HCT116 (cell line): ENCODE measurements at regions not wholly inside any gene's neighbourhood (a gene's known extent, or its start where the extent isn't known, plus 50 kb on each side); places are given as distances from the start of the nearest gene placed in this dataset.

Experiments
- ATAC-seq: fragments of 200-7000 bp; cut with Tn5 transposase; 2 replicates; pipeline ENCODE4 v1.9.1; 2020; ENCODE audit warnings: mild to moderate bottlenecking, moderate library complexity
- BruUV-seq: library from RNA; stranded (reverse); fragments of 400-500 nt; replicated peaks from 2 replicates; lab custom pipeline; 2021; lab: Mats Ljungman, UMichigan
- CTCF ChIA-PET: fragments of 300-600 bp; sonication (Branson Sonifier 250); formaldehyde crosslinking; loops from one replicate; lab custom pipeline; 2021; ENCODE audit warnings: antibody characterized with exemption; lab: Charles Lee
- POLR2A ChIA-PET: fragments of 300-600, 350-600 bp; sonication (Branson Sonifier 250); formaldehyde crosslinking; loops from one replicate; lab custom pipeline; 2021; ENCODE audit warnings: antibody characterized with exemption; lab: Charles Lee
- RAD21 ChIA-PET, 2 experiments: fragments of 300-600 bp; sonication (Branson Sonifier 250); formaldehyde crosslinking; loops; one replicate each; lab custom pipeline; 2023; ENCODE audit warnings: low total read pairs in 2 of 2; ENCODE audit not compliant: uncharacterized antibody in 2 of 2, unreplicated experiment in 2 of 2, low non-redundant PET in 1 of 2; lab: Charles Lee
- DNase-seq: peaks from one replicate; pipeline ENCODE4 v3.0.0-alpha.2; 2010; ENCODE audit warnings: low read depth, low spot score
- H2AFZ ChIP-seq: fragments of 200-600 bp; shearing (Covaris generic), sonication (generic); 2 replicates; pipeline ENCODE4 v1.6.1; 2017; ENCODE audit warnings: low read depth, mixed run types, mixed read lengths, antibody characterized with exemption, low read length; ENCODE audit not compliant: poor library complexity, severe bottlenecking
- H3K27ac ChIP-seq: 2 replicates; pipeline ENCODE4 v1.5.1; 2012; ENCODE audit warnings: low read depth, low read length
- H3K27me3 ChIP-seq: fragments of 200-600 bp; sonication (generic); 2 replicates; pipeline ENCODE4 v1.6.1; 2016; ENCODE audit warnings: mixed run types, low read length, mixed read lengths; ENCODE audit not compliant: insufficient read depth
- H3K36me3 ChIP-seq, 2 experiments: fragments of 200-500 bp in 1 of 2; fragments of 200-600 bp in 1 of 2; sonication (Bioruptor generic) in 1 of 2; sonication (generic) in 1 of 2; 2 replicates each; pipeline versions ENCODE4 v1.5.1 to v1.6.1; 2014 to 2016; ENCODE audit warnings: low read length in 2 of 2, inconsistent platforms in 1 of 2, mixed read lengths in 1 of 2, mixed run types in 1 of 2; ENCODE audit not compliant: insufficient read depth in 2 of 2, control insufficient read depth in 1 of 2
- H3K4me1 ChIP-seq, 2 experiments: fragments of 200-600 bp in 1 of 2; sonication (generic) in 1 of 2; 2 replicates each; pipeline versions ENCODE4 v1.5.1 to v1.6.1; 2012 to 2017; ENCODE audit warnings: low read length in 2 of 2, inconsistent platforms in 1 of 2, mild to moderate bottlenecking in 1 of 2, mixed read lengths in 1 of 2, mixed run types in 1 of 2, moderate library complexity in 1 of 2; ENCODE audit not compliant: insufficient read depth in 2 of 2, control insufficient read depth in 1 of 2
- H3K4me2 ChIP-seq: fragments of 200-600 bp; sonication (generic); 2 replicates; pipeline ENCODE4 v1.6.1; 2017; ENCODE audit warnings: mixed run types, low read length, mixed read lengths
- H3K4me3 ChIP-seq, 2 experiments: fragments of 200-600 bp in 1 of 2; sonication (generic) in 1 of 2; replicated peaks in 1 of 2; 2 replicates each; pipeline ENCODE4 v1.5.1; 2011 to 2016; ENCODE audit warnings: low read length in 2 of 2, control low read depth in 1 of 2, low read depth in 1 of 2, mild to moderate bottlenecking in 1 of 2, mixed read lengths in 1 of 2, mixed run types in 1 of 2
- H3K79me2 ChIP-seq: fragments of 200-600 bp; sonication (generic); 2 replicates; pipeline ENCODE4 v1.6.1; 2017; ENCODE audit warnings: mild to moderate bottlenecking, mixed run types, low read length, moderate library complexity, mixed read lengths; ENCODE audit not compliant: insufficient read depth
- H3K9ac ChIP-seq: fragments of 200-600 bp; sonication (generic); 2 replicates; pipeline ENCODE4 v1.6.1; 2016; ENCODE audit warnings: low read length, mixed read lengths
- H3K9me2 ChIP-seq: fragments of 200-600 bp; sonication (generic), shearing (Covaris generic); 2 replicates; pipeline ENCODE4 v1.6.1; 2017; ENCODE audit warnings: mixed run types, mild to moderate bottlenecking, moderate library complexity; ENCODE audit not compliant: insufficient read depth
- H3K9me3 ChIP-seq, 2 experiments: fragments of 200-500 bp in 1 of 2; fragments of 200-600 bp in 1 of 2; sonication (Bioruptor generic) in 1 of 2; sonication (generic) in 1 of 2; 2 replicates each; pipeline ENCODE4 v1.6.1; 2014 to 2017; ENCODE audit warnings: low read length in 2 of 2, mixed read lengths in 2 of 2, inconsistent platforms in 1 of 2, low read depth in 1 of 2, mild to moderate bottlenecking in 1 of 2, mixed run types in 1 of 2, moderate library complexity in 1 of 2; ENCODE audit not compliant: control insufficient read depth in 1 of 2, insufficient read depth in 1 of 2
- H4K20me1 ChIP-seq: fragments of 200-600 bp; sonication (generic), shearing (Covaris generic); 2 replicates; pipeline ENCODE4 v1.6.1; 2017; ENCODE audit warnings: mixed run types, mild to moderate bottlenecking, moderate library complexity; ENCODE audit not compliant: insufficient read depth
- ATF3 ChIP-seq: IDR thresholded peaks from 2 replicates; pipeline ENCODE4 v1.6.1; 2012
- CBX3 ChIP-seq: IDR thresholded peaks from 2 replicates; pipeline ENCODE4 v1.6.1; 2012; ENCODE audit warnings: low read depth
- CTCF ChIP-seq, 3 experiments: fragments of 200-600 bp in 1 of 3; sonication (generic) in 1 of 3; IDR thresholded peaks in 2 of 3; conservative IDR thresholded peaks in 1 of 3; 2 replicates each; pipeline ENCODE4 v1.5.1; 2012 to 2017; ENCODE audit warnings: low read depth in 2 of 3, low read length in 2 of 3, antibody characterized with exemption in 1 of 3, borderline replicate concordance in 1 of 3, control low read depth in 1 of 3, mild to moderate bottlenecking in 1 of 3, mixed read lengths in 1 of 3, mixed run types in 1 of 3, moderate library complexity in 1 of 3; ENCODE audit not compliant: insufficient read depth in 1 of 3
- EGR1 ChIP-seq: IDR thresholded peaks from 2 replicates; pipeline ENCODE4 v1.6.1; 2012; ENCODE audit warnings: low read depth
- ELF1 ChIP-seq: IDR thresholded peaks from 2 replicates; pipeline ENCODE4 v1.6.1; 2012; ENCODE audit warnings: low read depth, borderline replicate concordance
- EZH2phosphoT487 ChIP-seq: fragments of 200-600 bp; IDR thresholded peaks from 2 replicates; pipeline ENCODE4 v1.6.1; 2018; ENCODE audit warnings: antibody characterized with exemption, borderline replicate concordance
- FOSL1 ChIP-seq: IDR thresholded peaks from 2 replicates; pipeline ENCODE4 v1.6.1; 2012; ENCODE audit warnings: low read depth
- MAX ChIP-seq: IDR thresholded peaks from 2 replicates; pipeline ENCODE4 v1.6.1; 2012
- POLR2A ChIP-seq: IDR thresholded peaks from 2 replicates; pipeline ENCODE4 v1.7.0; 2011; ENCODE audit warnings: borderline replicate concordance; ENCODE audit not compliant: insufficient read depth, insufficient read length; ENCODE audit errors: extremely low read depth
- SIN3A ChIP-seq: IDR thresholded peaks from 2 replicates; pipeline ENCODE4 v1.6.1; 2012; ENCODE audit warnings: low read depth
- YY1 ChIP-seq: IDR thresholded peaks from 2 replicates; pipeline ENCODE4 v1.6.1; 2011; ENCODE audit warnings: low read length, low read depth, moderate library complexity, mild to moderate bottlenecking; ENCODE audit not compliant: insufficient replicate concordance; ENCODE audit errors: extremely low read depth
- ZFX ChIP-seq: fragments of 450-650 bp; IDR thresholded peaks from 2 replicates; pipeline ENCODE4 v1.6.1; 2017
- ZNF274 ChIP-seq: fragments of 200-500 bp; sonication (Bioruptor generic); IDR thresholded peaks from 2 replicates; pipeline ENCODE4 v1.6.1; 2014; ENCODE audit warnings: mild to moderate bottlenecking, low read depth, low read length, inconsistent platforms
- intact Hi-C: fragments of 100-400 bp; cut with micrococcal nuclease; formaldehyde crosslinking; loops from 2 replicates; pipeline ENCODE4 v1.10.0; 2022
- TF ChIP-seq, protein P1 (sequence below): IDR thresholded peaks from 2 replicates; pipeline ENCODE4 v1.6.1; 2011; ENCODE audit warnings: mild to moderate bottlenecking, low read length, moderate library complexity; ENCODE audit not compliant: insufficient replicate concordance; ENCODE audit errors: extremely low read depth

DNA sequence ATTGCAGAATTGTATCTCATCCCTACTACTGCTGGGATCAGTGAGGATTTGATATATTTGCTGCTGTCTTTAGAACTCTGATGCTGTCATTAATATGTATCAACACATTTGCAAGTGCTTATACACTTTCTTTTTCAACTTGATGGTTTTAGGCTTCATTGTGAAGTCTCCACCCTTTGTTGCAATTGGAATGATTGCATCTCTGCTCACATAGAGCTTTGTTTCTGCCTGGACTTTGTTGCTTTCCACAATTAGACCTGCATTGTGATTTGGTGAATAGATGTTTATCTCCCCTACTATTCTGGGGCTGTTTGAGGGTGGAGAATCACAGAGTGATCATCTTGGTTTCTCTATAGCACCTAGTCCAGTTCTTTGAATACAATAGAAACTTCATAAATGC lies 666.7 kb downstream of the EPM2A start:
- CTCF ChIA-PET, result no interaction called here
- Histone ChIP-seq H3K9me2 (no peaks in the 10 kb centered on the region), H3K4me1 (no peaks in the 10 kb centered on the region), H4K20me1 (no peaks in the 10 kb centered on the region), H3K27ac (no peak overlapping the region), H3K4me2 (no peak overlapping the region), H3K36me3 (no peaks in the 10 kb centered on the region), H3K4me3 (no peak overlapping the region), H2AFZ (no peak overlapping the region), H3K79me2 (no peaks in the 10 kb centered on the region), H3K9ac (no peak overlapping the region), H3K9me3 (no peaks in the 10 kb centered on the region), H3K27me3 (no peaks in the 10 kb centered on the region)
- BruUV-seq, result no TSS peak
- TF ChIP-seq ELF1 (no peak), SIN3A (no peak), FOSL1 (no peak), EGR1 (no peak), ZNF274 (no peak)
- TF ChIP-seq, protein P1, sequence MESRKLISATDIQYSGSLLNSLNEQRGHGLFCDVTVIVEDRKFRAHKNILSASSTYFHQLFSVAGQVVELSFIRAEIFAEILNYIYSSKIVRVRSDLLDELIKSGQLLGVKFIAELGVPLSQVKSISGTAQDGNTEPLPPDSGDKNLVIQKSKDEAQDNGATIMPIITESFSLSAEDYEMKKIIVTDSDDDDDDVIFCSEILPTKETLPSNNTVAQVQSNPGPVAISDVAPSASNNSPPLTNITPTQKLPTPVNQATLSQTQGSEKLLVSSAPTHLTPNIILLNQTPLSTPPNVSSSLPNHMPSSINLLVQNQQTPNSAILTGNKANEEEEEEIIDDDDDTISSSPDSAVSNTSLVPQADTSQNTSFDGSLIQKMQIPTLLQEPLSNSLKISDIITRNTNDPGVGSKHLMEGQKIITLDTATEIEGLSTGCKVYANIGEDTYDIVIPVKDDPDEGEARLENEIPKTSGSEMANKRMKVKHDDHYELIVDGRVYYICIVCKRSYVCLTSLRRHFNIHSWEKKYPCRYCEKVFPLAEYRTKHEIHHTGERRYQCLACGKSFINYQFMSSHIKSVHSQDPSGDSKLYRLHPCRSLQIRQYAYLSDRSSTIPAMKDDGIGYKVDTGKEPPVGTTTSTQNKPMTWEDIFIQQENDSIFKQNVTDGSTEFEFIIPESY, result no peak
- no peak for ATAC-seq
- POLR2A ChIA-PET, result no interaction called here
- RAD21 ChIA-PET, result no interaction called here
- intact Hi-C loops, result no loop called here
- DNase-seq, result no peak

GRCh38 chr6:145069966-145070365 lies 665.4 kb downstream of the EPM2A start:
- no peaks in the 10 kb centered on the region for H3K36me3 ChIP-seq
- H3K4me3 ChIP-seq, result no peak overlapping the region
- no peak overlapping the region for H3K4me2 ChIP-seq
- no peak overlapping the region for H3K27ac ChIP-seq
- no peaks in the 10 kb centered on the region for H3K79me2 ChIP-seq
- DNase-seq, result no peak
- no peaks in the 10 kb centered on the region for H3K9me2 ChIP-seq
- no peaks in the 10 kb centered on the region for H3K27me3 ChIP-seq
- H3K9me3 ChIP-seq, result no peaks in the 10 kb centered on the region
- RAD21 ChIA-PET, result no interaction called here
- POLR2A ChIA-PET, result no interaction called here
- ATAC-seq, result no peak
- CTCF ChIA-PET, result no interaction called here
- no TSS peak for BruUV-seq
- intact Hi-C loops, result no loop called here
- no peak overlapping the region for H3K9ac ChIP-seq
- H2AFZ ChIP-seq, result no peak overlapping the region
- H3K4me1 ChIP-seq, result no peaks in the 10 kb centered on the region
- no peaks in the 10 kb centered on the region for H4K20me1 ChIP-seq
- TF ChIP-seq ATF3 (no peak), EZH2phosphoT487 (no peak), ZFX (no peak), MAX (no peak), CTCF (IDR thresholded peaks at IDR 0.05 in 2 of 3, conservative IDR thresholded peaks at IDR 0.05 in 1 of 3; ENCODE audit: borderline replicate concordance in 1 of 3, insufficient read depth in 1 of 3, low read depth in 2 of 3, low read length in 2 of 3) (no peak), ELF1 (no peak), YY1 (no peak), CBX3 (no peak), FOSL1 (no peak), POLR2A (no peak), ZNF274 (no peak)
